ENCODE measurements at regions not wholly inside any gene's neighbourhood (a gene's known extent, or its start where the extent isn't known, plus 50 kb on each side); places are given as distances from the start of the nearest gene placed in this dataset.

- no peak for DNase-seq
Measured at GRCh38 chr2:151033271-151034248, 228.1 kb downstream of the RBM43 start.

- no peak for DNase-seq
Measured at GRCh38 chr2:151032741-151033191, 228.9 kb downstream of the RBM43 start.

GRCh38 chr2:151030663-151031230 is 230.9 kb downstream of the RBM43 start:
- DNase-seq: no peak

DNA sequence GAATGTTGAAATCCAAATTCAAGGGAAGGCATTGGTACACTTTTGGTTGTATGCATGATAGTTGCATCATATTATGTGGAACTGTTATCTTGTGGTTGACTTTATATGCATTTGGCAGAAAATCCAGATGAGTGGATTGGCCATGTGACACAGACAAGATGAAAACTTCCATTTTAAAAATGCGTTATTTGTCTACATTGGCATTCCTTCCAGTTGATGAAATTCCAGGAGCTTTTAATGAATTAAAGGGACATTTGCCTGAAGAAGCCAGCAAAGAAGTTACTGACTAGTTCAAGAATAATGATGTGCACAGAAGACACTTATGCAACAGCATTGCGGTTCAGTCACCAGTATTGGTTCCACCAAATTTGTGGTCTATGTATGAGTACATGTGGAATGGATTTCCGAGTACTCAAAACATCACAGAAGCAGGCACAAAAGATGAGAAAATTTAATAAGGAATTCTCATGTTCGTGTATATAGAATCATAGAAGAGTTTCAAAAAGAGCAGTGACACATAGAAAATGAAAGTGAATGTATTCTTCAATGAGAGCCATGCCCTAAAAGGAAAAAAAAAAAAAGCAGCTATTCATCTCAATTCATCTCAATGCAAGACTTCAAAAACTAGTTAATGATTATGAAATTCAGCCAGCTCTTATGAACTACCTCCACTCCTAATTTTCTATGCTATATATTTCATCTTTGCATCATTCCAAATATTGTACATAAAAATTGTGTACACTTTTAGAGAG is 232.1 kb downstream of the RBM43 start:
- DNase-seq: no peak

GRCh38 chr2:151028691-151029176 is 232.9 kb downstream of the RBM43 start:
- no peak for DNase-seq

DNA sequence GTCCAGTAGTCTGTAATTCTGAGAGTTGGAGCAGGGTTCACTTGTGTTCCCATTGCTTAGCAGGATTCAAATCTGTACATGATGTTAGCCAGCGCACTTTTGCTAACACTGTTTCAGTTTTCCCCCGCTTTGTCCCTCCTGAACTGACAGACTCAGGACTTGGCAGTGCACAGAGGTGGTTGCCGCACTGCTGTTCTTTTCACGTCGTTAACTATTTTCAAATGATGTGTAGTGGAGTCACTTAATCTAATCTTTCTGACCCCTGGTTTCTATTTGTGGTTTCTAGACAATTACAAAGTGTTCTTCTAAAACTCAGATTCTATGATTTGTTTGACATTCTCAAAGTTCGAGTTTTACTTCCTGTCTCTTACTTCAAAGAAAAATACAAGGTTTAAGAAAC is 234.5 kb downstream of the RBM43 start:
- no peak for DNase-seq

DNA sequence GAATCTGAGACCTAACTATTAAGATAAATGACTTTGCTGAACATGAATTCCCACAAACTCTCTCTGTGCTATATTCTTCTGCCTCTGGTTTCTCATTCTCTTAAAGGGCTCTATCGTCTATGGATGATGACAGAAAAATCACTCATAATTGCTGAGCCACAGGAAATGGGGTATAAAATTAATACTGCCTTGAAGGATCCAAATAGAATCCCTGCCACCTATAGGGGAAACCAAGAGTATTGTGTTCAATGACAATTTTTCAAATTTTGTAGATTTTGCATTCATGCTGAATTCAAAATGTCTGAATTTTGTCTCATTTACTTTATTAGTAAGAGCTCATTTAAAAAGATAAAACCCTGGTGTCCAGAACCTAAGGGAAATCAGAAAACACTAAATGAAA is 235.8 kb downstream of the RBM43 start:
- no peak for DNase-seq

DNA sequence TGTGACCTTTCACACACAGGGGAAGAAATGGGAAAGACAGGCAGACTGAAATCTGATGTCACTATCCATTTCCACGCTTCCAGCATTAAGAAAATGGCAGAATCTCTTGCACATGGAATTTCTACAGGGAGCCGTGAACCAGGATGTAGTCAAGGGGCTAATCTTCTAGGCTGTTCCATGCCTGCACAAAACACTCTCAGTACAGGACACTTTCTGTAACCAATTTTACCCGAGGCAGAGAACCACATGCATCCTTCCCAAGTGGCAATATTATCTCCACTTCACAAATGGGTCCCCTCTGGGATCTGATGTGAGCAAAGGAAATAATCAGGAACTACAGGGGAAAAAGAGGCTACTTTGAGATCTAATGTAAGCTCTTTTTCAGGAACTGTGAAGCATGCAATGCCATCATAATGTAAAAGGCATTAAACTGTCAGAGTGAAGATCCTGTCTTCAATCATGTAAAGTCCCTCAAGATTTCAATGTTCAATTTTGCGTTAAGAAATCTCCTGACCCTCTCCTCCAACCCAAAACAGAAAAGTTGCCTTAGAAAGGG is 236.9 kb downstream of the RBM43 start:
- DNase-seq: no peak

GRCh38 chr2:151021747-151022452 is 239.8 kb downstream of the RBM43 start:
- DNase-seq: no peak

- DNase-seq: no peak
Measured at GRCh38 chr2:151020411-151020810, 241.3 kb downstream of the RBM43 start.

DNA sequence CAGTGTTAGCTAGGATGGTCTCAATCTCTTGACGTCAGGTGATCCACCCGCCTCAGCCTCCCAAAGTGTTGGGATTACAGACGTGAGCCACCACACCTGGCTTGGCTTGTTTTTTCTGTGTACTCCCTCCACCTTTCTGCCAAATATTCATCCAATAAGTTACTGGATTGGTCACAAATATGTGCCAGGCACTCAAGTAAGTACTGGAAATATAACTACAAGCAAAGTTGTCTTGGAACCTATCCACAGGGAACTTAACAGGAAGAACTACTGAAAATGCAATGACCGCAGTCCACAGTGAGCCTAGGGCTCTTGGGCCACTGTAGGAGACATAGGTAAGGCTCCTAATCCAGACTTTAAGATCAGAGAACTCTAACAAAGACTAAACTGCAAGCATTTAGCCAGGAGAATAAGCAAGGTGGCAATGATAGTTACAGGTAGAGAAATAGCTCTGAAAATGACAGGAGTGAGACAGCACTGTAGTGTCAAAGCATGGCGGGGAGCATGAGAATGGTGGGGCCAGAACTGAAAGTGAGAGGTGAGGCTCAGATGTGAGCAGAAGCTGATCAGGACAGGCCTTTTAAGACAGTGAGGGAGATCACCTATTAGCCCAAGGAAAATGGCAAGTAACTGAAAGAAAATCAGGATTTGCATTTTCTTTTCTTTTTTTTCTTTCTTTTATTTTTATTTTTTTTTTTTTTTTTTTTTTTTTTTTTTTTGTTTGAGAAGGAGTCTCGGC is 252.1 kb downstream of the RBM43 start:
- DNase-seq: no peak

DNA sequence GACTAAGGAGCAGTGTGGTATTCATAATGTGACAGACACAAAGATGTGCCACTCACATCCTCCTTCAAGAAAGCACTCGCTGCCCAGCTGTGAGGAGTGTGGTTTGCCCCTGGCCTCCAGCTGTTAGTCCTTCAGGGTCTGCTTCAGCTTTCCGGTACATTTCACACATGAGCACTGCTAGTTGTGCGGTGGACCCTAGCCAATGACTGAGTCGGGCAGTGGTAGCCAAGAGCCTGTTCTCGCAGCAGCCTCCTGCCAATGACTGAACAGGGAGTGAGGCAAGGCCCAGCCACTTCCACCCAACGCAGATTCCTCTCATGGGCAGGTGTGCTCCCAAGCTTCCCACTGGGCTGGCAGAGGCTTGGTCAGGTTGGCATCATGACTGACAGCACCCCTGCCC is 254.3 kb downstream of the RBM43 start:
- peak in 6 of 56 donors; percentile 3 to 7 (median 4) for DNase-seq

- no peak for DNase-seq
Measured at GRCh38 chr2:151002959-151003600, 258.6 kb downstream of the RBM43 start.

- DNase-seq: no peak
Measured at GRCh38 chr2:150997702-150998440, 263.8 kb downstream of the RBM43 start.

GRCh38 chr2:150997066-150997465 is 264.6 kb downstream of the RBM43 start:
- no peak for DNase-seq

DNA sequence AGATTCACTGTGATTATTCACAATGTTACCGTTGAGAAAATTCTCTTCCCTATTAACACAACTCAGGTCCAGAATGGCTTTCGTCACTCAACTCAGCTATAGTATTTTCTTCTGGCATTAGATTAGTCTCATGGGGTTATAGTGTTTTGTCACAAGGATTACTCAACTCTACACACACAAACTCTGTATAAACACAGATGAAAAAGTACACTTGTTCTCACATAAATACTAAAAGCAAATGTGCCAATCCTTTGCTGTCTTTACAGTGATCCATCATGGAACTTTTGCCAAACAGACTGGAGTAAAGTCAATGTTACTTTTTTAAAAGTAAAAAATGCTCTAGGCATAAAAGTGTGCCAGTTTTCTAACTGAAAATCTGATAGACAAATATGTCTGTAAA is 267.6 kb downstream of the RBM43 start:
- DNase-seq: no peak

- DNase-seq: no peak
Measured at GRCh38 chr2:150989969-150990368, 271.7 kb downstream of the RBM43 start.

- no peak for DNase-seq
Measured at GRCh38 chr2:150985741-150986140, 275.9 kb downstream of the RBM43 start.

All from amygdala (tissue), 56 donors.